ENCODE measurements at regions not wholly inside any gene's neighbourhood (a gene's known extent, or its start where the extent isn't known, plus 50 kb on each side); places are given as distances from the start of the nearest gene placed in this dataset.
"Not testable (repeated sequence)": the region's sequence is repeated elsewhere in the genome, so short reads cannot be mapped to it uniquely, and the experiment has no call there.

DNA sequence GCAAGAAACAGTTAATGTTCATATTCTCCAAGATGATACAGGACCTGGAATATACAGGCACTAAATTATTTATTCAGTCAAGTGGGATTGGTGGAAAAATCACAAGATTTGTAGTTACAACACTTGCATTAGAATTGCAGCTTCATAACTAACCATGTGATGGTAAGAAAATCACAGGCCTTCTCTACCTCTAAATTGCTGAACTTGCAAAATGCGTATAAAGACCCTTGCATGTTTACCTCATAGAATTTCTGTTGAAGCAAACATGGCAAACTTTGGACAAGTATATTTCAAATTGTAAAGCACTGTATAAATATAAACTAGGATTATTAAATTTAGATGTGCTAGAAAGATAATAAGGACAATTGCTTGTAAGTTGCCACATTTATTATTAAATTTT, 215.1 kb downstream of the TMA16 start:
- TF ChIP-seq, protein P1, sequence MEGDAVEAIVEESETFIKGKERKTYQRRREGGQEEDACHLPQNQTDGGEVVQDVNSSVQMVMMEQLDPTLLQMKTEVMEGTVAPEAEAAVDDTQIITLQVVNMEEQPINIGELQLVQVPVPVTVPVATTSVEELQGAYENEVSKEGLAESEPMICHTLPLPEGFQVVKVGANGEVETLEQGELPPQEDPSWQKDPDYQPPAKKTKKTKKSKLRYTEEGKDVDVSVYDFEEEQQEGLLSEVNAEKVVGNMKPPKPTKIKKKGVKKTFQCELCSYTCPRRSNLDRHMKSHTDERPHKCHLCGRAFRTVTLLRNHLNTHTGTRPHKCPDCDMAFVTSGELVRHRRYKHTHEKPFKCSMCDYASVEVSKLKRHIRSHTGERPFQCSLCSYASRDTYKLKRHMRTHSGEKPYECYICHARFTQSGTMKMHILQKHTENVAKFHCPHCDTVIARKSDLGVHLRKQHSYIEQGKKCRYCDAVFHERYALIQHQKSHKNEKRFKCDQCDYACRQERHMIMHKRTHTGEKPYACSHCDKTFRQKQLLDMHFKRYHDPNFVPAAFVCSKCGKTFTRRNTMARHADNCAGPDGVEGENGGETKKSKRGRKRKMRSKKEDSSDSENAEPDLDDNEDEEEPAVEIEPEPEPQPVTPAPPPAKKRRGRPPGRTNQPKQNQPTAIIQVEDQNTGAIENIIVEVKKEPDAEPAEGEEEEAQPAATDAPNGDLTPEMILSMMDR (IDR thresholded peaks at IDR 0.05; ENCODE audit: unreplicated experiment in 3 of 3), result no peak
- Mint-ChIP-seq H3K9me3 (no peaks in the 10 kb centered on the region), H3K4me3 (no peak overlapping the region), H3K4me1 (no peaks in the 10 kb centered on the region), H3K36me3 (ENCODE audit: low read depth) (no peaks in the 10 kb centered on the region), H3K27ac (no peak overlapping the region), H3K27me3 (ENCODE audit: low read depth) (no peaks in the 10 kb centered on the region)

- H3K27ac Mint-ChIP-seq, result no peak overlapping the region
- H3K4me1 Mint-ChIP-seq, result no peaks in the 10 kb centered on the region
- TF ChIP-seq, protein P1 (IDR thresholded peaks at IDR 0.05; ENCODE audit: unreplicated experiment in 3 of 3), result no peak
- no peaks in the 10 kb centered on the region for H3K36me3 Mint-ChIP-seq (ENCODE audit: low read depth)
- no peaks in the 10 kb centered on the region for H3K27me3 Mint-ChIP-seq (ENCODE audit: low read depth)
- no peak overlapping the region for H3K4me3 Mint-ChIP-seq
- H3K9me3 Mint-ChIP-seq, result no peaks in the 10 kb centered on the region
Observed at GRCh38 chr4:163710158-163710557, 215.7 kb downstream of the TMA16 start.

- H3K27me3 Mint-ChIP-seq (ENCODE audit: low read depth); H3K36me3 Mint-ChIP-seq (ENCODE audit: low read depth); H3K4me3 Mint-ChIP-seq; H3K27ac Mint-ChIP-seq; H3K4me1 Mint-ChIP-seq: not testable (repeated sequence)
- H3K9me3 Mint-ChIP-seq, result peaks cover 16% of the 10 kb centered on the region
Observed at GRCh38 chr4:163724495-163724894, 230.0 kb downstream of the TMA16 start.

- Mint-ChIP-seq H3K27me3 (ENCODE audit: low read depth) (no peaks in the 10 kb centered on the region), H3K4me1 (no peaks in the 10 kb centered on the region), H3K4me3 (no peak overlapping the region), H3K9me3 (peaks cover 15% of the 10 kb centered on the region), H3K36me3 (ENCODE audit: low read depth) (no peaks in the 10 kb centered on the region), H3K27ac (no peak overlapping the region)
- TF ChIP-seq, protein P1 (IDR thresholded peaks at IDR 0.05; ENCODE audit: unreplicated experiment in 3 of 3), result no peak
Observed at GRCh38 chr4:163726641-163727040, 232.2 kb downstream of the TMA16 start.

- Mint-ChIP-seq H3K27ac (no peak overlapping the region), H3K27me3 (ENCODE audit: low read depth) (no peaks in the 10 kb centered on the region), H3K4me3 (no peak overlapping the region), H3K9me3 (peaks cover 10% of the 10 kb centered on the region), H3K4me1 (no peaks in the 10 kb centered on the region), H3K36me3 (ENCODE audit: low read depth) (no peaks in the 10 kb centered on the region)
- TF ChIP-seq, protein P1 (IDR thresholded peaks at IDR 0.05; ENCODE audit: unreplicated experiment in 3 of 3), result no peak
Observed at GRCh38 chr4:163731071-163731470, 236.6 kb downstream of the TMA16 start.

DNA sequence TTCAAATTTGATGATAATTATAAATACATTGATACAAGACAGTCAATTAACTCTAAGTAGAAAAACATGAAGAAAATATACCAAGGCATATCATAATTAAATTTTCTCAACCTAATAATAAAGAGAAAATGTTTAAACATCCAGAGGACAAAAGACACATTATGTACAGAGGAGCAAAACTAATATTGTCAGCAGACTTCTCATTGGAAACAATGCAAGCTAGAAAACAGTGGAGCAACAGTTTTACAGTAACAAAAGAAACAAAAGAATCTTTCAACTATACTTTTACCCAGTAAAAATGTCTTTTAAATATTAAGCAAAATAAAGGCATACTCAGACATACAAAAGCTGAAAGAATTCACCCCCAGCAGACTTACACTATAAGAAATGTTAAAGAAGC, 238.0 kb downstream of the TMA16 start:
- Mint-ChIP-seq H3K27ac (no peak overlapping the region), H3K36me3 (ENCODE audit: low read depth) (no peaks in the 10 kb centered on the region), H3K4me1 (no peaks in the 10 kb centered on the region), H3K27me3 (ENCODE audit: low read depth) (no peaks in the 10 kb centered on the region), H3K4me3 (no peak overlapping the region), H3K9me3 (peaks cover 5% of the 10 kb centered on the region)
- TF ChIP-seq, protein P1 (IDR thresholded peaks at IDR 0.05; ENCODE audit: unreplicated experiment in 3 of 3), result no peak

Data from nephron (organoid).